H1 (cell line): ENCODE measurements at regions not wholly inside any gene's neighbourhood (a gene's known extent, or its start where the extent isn't known, plus 50 kb on each side); places are given as distances from the start of the nearest gene placed in this dataset.

Source experiments
- CTCF ChIA-PET: fragments of 300-600 bp; sonication (Branson Sonifier 250); formaldehyde crosslinking; loops from one replicate; lab custom pipeline; 2021; ENCODE audit not compliant: partially characterized antibody; lab: Charles Lee
- POLR2A ChIA-PET: fragments of 300-600 bp; sonication (Branson Sonifier 250); formaldehyde crosslinking; loops from one replicate; lab custom pipeline; 2021; ENCODE audit warnings: inconsistent platforms; ENCODE audit not compliant: partially characterized antibody; lab: Charles Lee
- DNase-seq, 2 experiments: peaks; one replicate each; pipeline versions ENCODE4 v3.0.0 to v3.0.0-alpha.2; 2010 to 2022; ENCODE audit warnings: low spot score in 2 of 2, low read depth in 1 of 2, mixed read lengths in 1 of 2
- FAIRE-seq: peaks from 2 replicates; lab custom pipeline; 2011; peaks lifted over from hg19 to GRCh38; lab: Jason Lieb, UNC
- H2AFZ ChIP-seq: 2 replicates; pipeline ENCODE4 v1.8.1; 2012; ENCODE audit warnings: low read length, inconsistent platforms
- H2AK5ac ChIP-seq: 2 replicates; pipeline ENCODE4 v1.6.1; 2013; ENCODE audit warnings: low read depth, low read length
- H2BK120ac ChIP-seq: replicated peaks from 2 replicates; pipeline ENCODE3; 2013; ENCODE audit warnings: low read depth, low read length, inconsistent platforms
- H2BK12ac ChIP-seq: 2 replicates; pipeline ENCODE4 v1.6.1; 2013; ENCODE audit warnings: low read depth, low read length
- H2BK15ac ChIP-seq: 2 replicates; pipeline ENCODE4 v1.6.1; 2013; ENCODE audit warnings: low read length
- H2BK20ac ChIP-seq: 2 replicates; pipeline ENCODE4 v1.6.1; 2013; ENCODE audit warnings: low read length
- H2BK5ac ChIP-seq: 2 replicates; pipeline ENCODE4 v1.6.1; 2013; ENCODE audit warnings: low read depth, low read length
- H3K14ac ChIP-seq: 2 replicates; pipeline ENCODE4 v1.6.1; 2013; ENCODE audit warnings: inconsistent platforms; ENCODE audit not compliant: insufficient read length
- H3K18ac ChIP-seq: 2 replicates; pipeline ENCODE4 v1.6.1; 2013; ENCODE audit warnings: low read length; ENCODE audit errors: extremely low read depth
- H3K23ac ChIP-seq: 2 replicates; pipeline ENCODE4 v1.6.1; 2013; ENCODE audit warnings: inconsistent platforms; ENCODE audit not compliant: insufficient read length
- H3K23me2 ChIP-seq: 2 replicates; pipeline ENCODE4 v1.6.1; 2013; ENCODE audit warnings: low read depth, low read length
- H3K27ac ChIP-seq: 2 replicates; pipeline ENCODE4 v1.6.1; 2011; ENCODE audit warnings: low read depth, low read length, inconsistent platforms
- H3K27me3 ChIP-seq, 4 experiments: replicated peaks in 1 of 4; 1 replicate in 1 of 4; 2 replicates in 3 of 4; pipeline versions ENCODE4 v1.6.1 to v1.8.1; 2011 to 2013; ENCODE audit warnings: low read length in 3 of 4, mild to moderate bottlenecking in 3 of 4, inconsistent platforms in 2 of 4, mixed read lengths in 2 of 4, moderate library complexity in 1 of 4; ENCODE audit not compliant: control insufficient read depth in 3 of 4, insufficient read depth in 3 of 4; ENCODE audit errors: extremely low read depth in 1 of 4
- H3K36me3 ChIP-seq, 4 experiments: 2 replicates each; pipeline versions ENCODE4 v1.6.1 to v1.8.1; 2011 to 2013; ENCODE audit warnings: mild to moderate bottlenecking in 4 of 4, low read length in 3 of 4, moderate library complexity in 2 of 4, control low read depth in 1 of 4, inconsistent platforms in 1 of 4; ENCODE audit not compliant: insufficient read depth in 4 of 4, control insufficient read depth in 2 of 4
- H3K4ac ChIP-seq: replicated peaks from 2 replicates; pipeline ENCODE3; 2013; ENCODE audit warnings: low read length, low read depth, mixed read lengths, inconsistent platforms; ENCODE audit not compliant: insufficient read length
- H3K4me1 ChIP-seq, 4 experiments: replicated peaks in 1 of 4; 1 replicate in 1 of 4; 2 replicates in 3 of 4; pipeline versions ENCODE4 v1.6.1 to v1.8.1; 2011 to 2013; ENCODE audit warnings: low read length in 3 of 4, inconsistent platforms in 2 of 4, mixed read lengths in 1 of 4; ENCODE audit not compliant: insufficient read depth in 4 of 4, control insufficient read depth in 3 of 4
- H3K4me2 ChIP-seq, 2 experiments: 2 replicates each; pipeline versions ENCODE4 v1.6.1 to v1.8.1; 2011 to 2013; ENCODE audit warnings: low read depth in 2 of 2, low read length in 2 of 2, control low read depth in 1 of 2, inconsistent platforms in 1 of 2, mild to moderate bottlenecking in 1 of 2; ENCODE audit not compliant: insufficient read depth in 1 of 2
- H3K4me3 ChIP-seq, 4 experiments: fragments of 200-600, 300-600 bp in 1 of 4; sonication (generic), shearing (Covaris generic), sonication (Bioruptor Twin) in 1 of 4; 2 replicates each; pipeline versions ENCODE4 v1.5.1 to v1.8.1; 2011 to 2016; ENCODE audit warnings: low read length in 4 of 4, low read depth in 3 of 4, control low read depth in 2 of 4, inconsistent platforms in 2 of 4, mild to moderate bottlenecking in 2 of 4, mixed read lengths in 1 of 4, moderate library complexity in 1 of 4; ENCODE audit not compliant: insufficient read depth in 2 of 4; ENCODE audit errors: extremely low read depth in 1 of 4
- H3K56ac ChIP-seq: replicated peaks from 2 replicates; pipeline ENCODE3; 2013; ENCODE audit warnings: low read depth, mild to moderate bottlenecking, mixed read lengths, low read length, inconsistent platforms; ENCODE audit not compliant: insufficient read length
- H3K79me1 ChIP-seq: 2 replicates; pipeline ENCODE4 v1.6.1; 2013; ENCODE audit warnings: low read depth, low read length, control low read depth
- H3K79me2 ChIP-seq, 2 experiments: 2 replicates each; pipeline versions ENCODE4 v1.6.1 to v1.8.1; 2012 to 2013; ENCODE audit warnings: low read length in 2 of 2, mild to moderate bottlenecking in 2 of 2, inconsistent platforms in 1 of 2; ENCODE audit not compliant: insufficient read depth in 2 of 2, control insufficient read depth in 1 of 2
- H3K9ac ChIP-seq, 4 experiments: replicated peaks in 1 of 4; 1 replicate in 1 of 4; 2 replicates in 3 of 4; pipeline versions ENCODE4 v1.6.1 to v1.8.1; 2011 to 2013; ENCODE audit warnings: low read depth in 3 of 4, low read length in 3 of 4, control low read depth in 2 of 4, mild to moderate bottlenecking in 2 of 4, moderate library complexity in 2 of 4, inconsistent platforms in 1 of 4; ENCODE audit errors: extremely low read depth in 1 of 4
- H3K9me3 ChIP-seq, 2 experiments: 2 replicates each; pipeline versions ENCODE4 v1.6.1 to v1.8.1; 2012 to 2013; ENCODE audit warnings: mild to moderate bottlenecking in 2 of 2, moderate library complexity in 2 of 2, control low read depth in 1 of 2, inconsistent platforms in 1 of 2, low read depth in 1 of 2, low read length in 1 of 2, mixed read lengths in 1 of 2; ENCODE audit not compliant: insufficient read depth in 2 of 2
- H4K20me1 ChIP-seq, 2 experiments: replicated peaks in 1 of 2; 2 replicates each; pipeline versions ENCODE3 to v1.8.1; 2011 to 2013; ENCODE audit warnings: inconsistent platforms in 2 of 2, low read length in 2 of 2, mild to moderate bottlenecking in 1 of 2; ENCODE audit not compliant: insufficient read depth in 2 of 2, control insufficient read depth in 1 of 2
- H4K5ac ChIP-seq: 2 replicates; pipeline ENCODE4 v1.6.1; 2013; ENCODE audit warnings: low read length, low read depth, mixed read lengths, inconsistent platforms; ENCODE audit not compliant: insufficient read length
- H4K8ac ChIP-seq: 2 replicates; pipeline ENCODE4 v1.8.0; 2013; ENCODE audit warnings: mild to moderate bottlenecking, moderate library complexity, low read length, inconsistent platforms; ENCODE audit not compliant: insufficient read depth; ENCODE audit errors: extremely low read depth
- H4K91ac ChIP-seq: replicated peaks from 2 replicates; pipeline ENCODE3; 2013; ENCODE audit warnings: low read length, mixed read lengths, inconsistent platforms; ENCODE audit not compliant: insufficient read length
- WGBS, 2 experiments: shearing (Covaris generic) in 1 of 2; methylation state at CpG; one replicate each; pipeline versions ENCODE4 v1.1.6 to v1.1.7; 2013 to 2015; ENCODE audit warnings: low lambda C conversion rate in 2 of 2, mixed read lengths in 2 of 2, inconsistent platforms in 1 of 2, low coverage in 1 of 2, missing lambda C conversion rate in 1 of 2; ENCODE audit not compliant: insufficient replicate concordance in 2 of 2, insufficient coverage in 1 of 2, insufficient read length in 1 of 2; ENCODE audit errors: extremely low coverage in 1 of 2, missing lambda C conversion rate in 1 of 2; 5-methylcytosine and 5-hydroxymethylcytosine counted together
- TF ChIP-seq, protein P1 (sequence below): fragments of 300-600 bp; sonication (generic); IDR thresholded peaks from 2 replicates; pipeline ENCODE4 v1.7.1; 2012; ENCODE audit warnings: low read length, moderate library complexity, mild to moderate bottlenecking, inconsistent platforms; ENCODE audit not compliant: insufficient replicate concordance

DNA sequence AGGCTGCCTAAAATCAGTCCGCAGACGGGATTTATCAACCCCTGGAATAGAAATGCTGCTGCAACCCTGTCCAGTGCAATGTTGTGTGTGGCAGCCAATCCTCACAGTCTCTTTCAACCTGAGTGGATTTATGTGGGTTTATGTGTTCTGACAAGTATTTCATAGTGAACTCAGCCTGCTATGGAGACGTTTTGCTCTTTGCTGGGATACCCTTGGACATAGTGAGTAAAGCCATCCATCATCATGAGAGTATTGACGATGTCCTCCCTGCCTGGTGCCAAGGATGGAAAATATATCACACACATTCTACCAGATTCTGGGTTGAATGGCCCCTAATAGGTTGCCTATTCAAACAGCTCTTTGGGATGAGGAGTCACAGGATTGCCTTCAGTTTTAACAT is 219.1 kb downstream of the SOCS6 start:
- H4K5ac ChIP-seq: no peak overlapping the region
- no peaks in the 10 kb centered on the region; a peak in 1 of 8 replicates for H3K36me3 ChIP-seq
- no peak overlapping the region for H2AFZ ChIP-seq
- H3K9me3 ChIP-seq: peaks cover 68 to 78% of the 10 kb centered on the region in 2 experiments
- no peak overlapping the region for H3K4me2 ChIP-seq
- no peak overlapping the region for H3K23ac ChIP-seq
- no peak overlapping the region for H2BK15ac ChIP-seq
- H3K23me2 ChIP-seq: no peaks in the 10 kb centered on the region; the same call in 1 of the 2 replicates
- no peaks in the 10 kb centered on the region for H3K79me2 ChIP-seq
- WGBS, 2 experiments: 74% methylated on average over 4 of the region's 4 CpGs; no CpG with 5 or more reads in 1 of the 2 experiments
- H2AK5ac ChIP-seq: no peak overlapping the region
- no peak overlapping the region for H2BK12ac ChIP-seq
- no peak overlapping the region for H4K91ac ChIP-seq
- DNase-seq (no peak), FAIRE-seq (no peak)
- no peak overlapping the region for H3K9ac ChIP-seq
- H3K27ac ChIP-seq: no peak overlapping the region
- no peak overlapping the region for H2BK20ac ChIP-seq
- no peaks in the 10 kb centered on the region for H3K79me1 ChIP-seq
- ChIA-PET CTCF (no interaction called here), POLR2A (no interaction called here)
- no peak overlapping the region for H3K4ac ChIP-seq
- H2BK120ac ChIP-seq: no peak overlapping the region
- H3K18ac ChIP-seq: no peak overlapping the region
- H3K14ac ChIP-seq: no peak overlapping the region
- H3K4me3 ChIP-seq: no peak overlapping the region
- no peaks in the 10 kb centered on the region for H4K20me1 ChIP-seq
- no peak overlapping the region for H2BK5ac ChIP-seq
- no peak overlapping the region for H3K56ac ChIP-seq
- no peaks in the 10 kb centered on the region for H3K4me1 ChIP-seq
- H3K27me3 ChIP-seq: no peaks in the 10 kb centered on the region
- H4K8ac ChIP-seq: no peak overlapping the region
- TF ChIP-seq, protein P1, sequence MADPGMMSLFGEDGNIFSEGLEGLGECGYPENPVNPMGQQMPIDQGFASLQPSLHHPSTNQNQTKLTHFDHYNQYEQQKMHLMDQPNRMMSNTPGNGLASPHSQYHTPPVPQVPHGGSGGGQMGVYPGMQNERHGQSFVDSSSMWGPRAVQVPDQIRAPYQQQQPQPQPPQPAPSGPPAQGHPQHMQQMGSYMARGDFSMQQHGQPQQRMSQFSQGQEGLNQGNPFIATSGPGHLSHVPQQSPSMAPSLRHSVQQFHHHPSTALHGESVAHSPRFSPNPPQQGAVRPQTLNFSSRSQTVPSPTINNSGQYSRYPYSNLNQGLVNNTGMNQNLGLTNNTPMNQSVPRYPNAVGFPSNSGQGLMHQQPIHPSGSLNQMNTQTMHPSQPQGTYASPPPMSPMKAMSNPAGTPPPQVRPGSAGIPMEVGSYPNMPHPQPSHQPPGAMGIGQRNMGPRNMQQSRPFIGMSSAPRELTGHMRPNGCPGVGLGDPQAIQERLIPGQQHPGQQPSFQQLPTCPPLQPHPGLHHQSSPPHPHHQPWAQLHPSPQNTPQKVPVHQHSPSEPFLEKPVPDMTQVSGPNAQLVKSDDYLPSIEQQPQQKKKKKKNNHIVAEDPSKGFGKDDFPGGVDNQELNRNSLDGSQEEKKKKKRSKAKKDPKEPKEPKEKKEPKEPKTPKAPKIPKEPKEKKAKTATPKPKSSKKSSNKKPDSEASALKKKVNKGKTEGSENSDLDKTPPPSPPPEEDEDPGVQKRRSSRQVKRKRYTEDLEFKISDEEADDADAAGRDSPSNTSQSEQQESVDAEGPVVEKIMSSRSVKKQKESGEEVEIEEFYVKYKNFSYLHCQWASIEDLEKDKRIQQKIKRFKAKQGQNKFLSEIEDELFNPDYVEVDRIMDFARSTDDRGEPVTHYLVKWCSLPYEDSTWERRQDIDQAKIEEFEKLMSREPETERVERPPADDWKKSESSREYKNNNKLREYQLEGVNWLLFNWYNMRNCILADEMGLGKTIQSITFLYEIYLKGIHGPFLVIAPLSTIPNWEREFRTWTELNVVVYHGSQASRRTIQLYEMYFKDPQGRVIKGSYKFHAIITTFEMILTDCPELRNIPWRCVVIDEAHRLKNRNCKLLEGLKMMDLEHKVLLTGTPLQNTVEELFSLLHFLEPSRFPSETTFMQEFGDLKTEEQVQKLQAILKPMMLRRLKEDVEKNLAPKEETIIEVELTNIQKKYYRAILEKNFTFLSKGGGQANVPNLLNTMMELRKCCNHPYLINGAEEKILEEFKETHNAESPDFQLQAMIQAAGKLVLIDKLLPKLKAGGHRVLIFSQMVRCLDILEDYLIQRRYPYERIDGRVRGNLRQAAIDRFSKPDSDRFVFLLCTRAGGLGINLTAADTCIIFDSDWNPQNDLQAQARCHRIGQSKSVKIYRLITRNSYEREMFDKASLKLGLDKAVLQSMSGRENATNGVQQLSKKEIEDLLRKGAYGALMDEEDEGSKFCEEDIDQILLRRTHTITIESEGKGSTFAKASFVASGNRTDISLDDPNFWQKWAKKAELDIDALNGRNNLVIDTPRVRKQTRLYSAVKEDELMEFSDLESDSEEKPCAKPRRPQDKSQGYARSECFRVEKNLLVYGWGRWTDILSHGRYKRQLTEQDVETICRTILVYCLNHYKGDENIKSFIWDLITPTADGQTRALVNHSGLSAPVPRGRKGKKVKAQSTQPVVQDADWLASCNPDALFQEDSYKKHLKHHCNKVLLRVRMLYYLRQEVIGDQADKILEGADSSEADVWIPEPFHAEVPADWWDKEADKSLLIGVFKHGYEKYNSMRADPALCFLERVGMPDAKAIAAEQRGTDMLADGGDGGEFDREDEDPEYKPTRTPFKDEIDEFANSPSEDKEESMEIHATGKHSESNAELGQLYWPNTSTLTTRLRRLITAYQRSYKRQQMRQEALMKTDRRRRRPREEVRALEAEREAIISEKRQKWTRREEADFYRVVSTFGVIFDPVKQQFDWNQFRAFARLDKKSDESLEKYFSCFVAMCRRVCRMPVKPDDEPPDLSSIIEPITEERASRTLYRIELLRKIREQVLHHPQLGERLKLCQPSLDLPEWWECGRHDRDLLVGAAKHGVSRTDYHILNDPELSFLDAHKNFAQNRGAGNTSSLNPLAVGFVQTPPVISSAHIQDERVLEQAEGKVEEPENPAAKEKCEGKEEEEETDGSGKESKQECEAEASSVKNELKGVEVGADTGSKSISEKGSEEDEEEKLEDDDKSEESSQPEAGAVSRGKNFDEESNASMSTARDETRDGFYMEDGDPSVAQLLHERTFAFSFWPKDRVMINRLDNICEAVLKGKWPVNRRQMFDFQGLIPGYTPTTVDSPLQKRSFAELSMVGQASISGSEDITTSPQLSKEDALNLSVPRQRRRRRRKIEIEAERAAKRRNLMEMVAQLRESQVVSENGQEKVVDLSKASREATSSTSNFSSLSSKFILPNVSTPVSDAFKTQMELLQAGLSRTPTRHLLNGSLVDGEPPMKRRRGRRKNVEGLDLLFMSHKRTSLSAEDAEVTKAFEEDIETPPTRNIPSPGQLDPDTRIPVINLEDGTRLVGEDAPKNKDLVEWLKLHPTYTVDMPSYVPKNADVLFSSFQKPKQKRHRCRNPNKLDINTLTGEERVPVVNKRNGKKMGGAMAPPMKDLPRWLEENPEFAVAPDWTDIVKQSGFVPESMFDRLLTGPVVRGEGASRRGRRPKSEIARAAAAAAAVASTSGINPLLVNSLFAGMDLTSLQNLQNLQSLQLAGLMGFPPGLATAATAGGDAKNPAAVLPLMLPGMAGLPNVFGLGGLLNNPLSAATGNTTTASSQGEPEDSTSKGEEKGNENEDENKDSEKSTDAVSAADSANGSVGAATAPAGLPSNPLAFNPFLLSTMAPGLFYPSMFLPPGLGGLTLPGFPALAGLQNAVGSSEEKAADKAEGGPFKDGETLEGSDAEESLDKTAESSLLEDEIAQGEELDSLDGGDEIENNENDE: no peak
